Ascending aorta (tissue), 2 donors: ENCODE measurements at regions not wholly inside any gene's neighbourhood (a gene's known extent, or its start where the extent isn't known, plus 50 kb on each side); places are given as distances from the start of the nearest gene placed in this dataset.

Experiments
- DNase-seq, 2 donors: peaks; one replicate each; pipeline ENCODE4 v3.0.0-alpha.2; 2019; ENCODE audit warnings: low spot score in 2 of 2
- H3K27ac ChIP-seq, 2 donors: fragments of 200-600 bp; sonication (generic); one replicate each; pipeline ENCODE4 v1.5.1; 2016 to 2017; ENCODE audit warnings: mild to moderate bottlenecking in 1 of 2
- H3K27me3 ChIP-seq: fragments of 200-600 bp; sonication (generic); one replicate; pipeline ENCODE4 v1.5.1; 2017
- H3K36me3 ChIP-seq, 2 donors: fragments of 200-600 bp; sonication (generic); one replicate each; pipeline ENCODE4 v1.5.1; 2016
- H3K4me1 ChIP-seq, 2 donors: fragments of 200-600 bp; sonication (generic); one replicate each; pipeline ENCODE4 v1.5.1; 2016 to 2017; ENCODE audit warnings: mild to moderate bottlenecking in 1 of 2
- H3K4me3 ChIP-seq, 2 donors: fragments of 200-600 bp; sonication (generic); one replicate each; pipeline ENCODE4 v1.5.1; 2016 to 2017; ENCODE audit warnings: mild to moderate bottlenecking in 1 of 2
- H3K9me3 ChIP-seq, 2 donors: fragments of 200-600 bp; sonication (generic); one replicate each; pipeline ENCODE4 v1.5.1; 2016
- CTCF ChIP-seq, 3 experiments: fragments of 200-600 bp in 2 of 3; fragments of 450-650 bp in 1 of 3; sonication (generic) in 2 of 3; IDR thresholded peaks; one replicate each; pipeline ENCODE4 v1.5.1; 2016 to 2019; ENCODE audit warnings: antibody characterized with exemption in 3 of 3, mild to moderate bottlenecking in 1 of 3, moderate library complexity in 1 of 3
- intact Hi-C: fragments of 100-400 bp; cut with DNase I; formaldehyde crosslinking; loops from one replicate; pipeline ENCODE4 v1.15.1; 2023

GRCh38 chr4:95998311-95998710 is 158.4 kb downstream of the PDHA2 start:
- DNase-seq, result no peak
- H3K27me3 ChIP-seq, result no peaks in the 10 kb centered on the region
- H3K36me3 ChIP-seq, result no peaks in the 10 kb centered on the region
- TF ChIP-seq CTCF (IDR thresholded peaks at IDR 0.05), result no peak
- no peak overlapping the region for H3K4me3 ChIP-seq
- H3K4me1 ChIP-seq, result no peaks in the 10 kb centered on the region
- H3K27ac ChIP-seq, result no peak overlapping the region
- H3K9me3 ChIP-seq, result no peaks in the 10 kb centered on the region
- intact Hi-C loops, result no loop called here

GRCh38 chr4:96003951-96004740 is 164.3 kb downstream of the PDHA2 start:
- Histone ChIP-seq H3K4me1 (no peaks in the 10 kb centered on the region), H3K27me3 (no peaks in the 10 kb centered on the region), H3K9me3 (no peaks in the 10 kb centered on the region), H3K4me3 (no peak overlapping the region), H3K27ac (no peak overlapping the region), H3K36me3 (no peaks in the 10 kb centered on the region)
- intact Hi-C loops, result no loop called here
- DNase-seq, result no peak
- TF ChIP-seq CTCF (IDR thresholded peaks at IDR 0.05), result no peak

GRCh38 chr4:96009427-96010119 is 169.7 kb downstream of the PDHA2 start:
- no peak overlapping the region for H3K4me3 ChIP-seq
- TF ChIP-seq CTCF (IDR thresholded peaks at IDR 0.05), result no peak
- H3K4me1 ChIP-seq, result no peaks in the 10 kb centered on the region
- H3K36me3 ChIP-seq, result no peaks in the 10 kb centered on the region
- no peaks in the 10 kb centered on the region for H3K27me3 ChIP-seq
- no peak overlapping the region for H3K27ac ChIP-seq
- no peak for DNase-seq
- intact Hi-C loops, result no loop called here
- H3K9me3 ChIP-seq, result no peaks in the 10 kb centered on the region

GRCh38 chr4:96012687-96013086 is 172.8 kb downstream of the PDHA2 start:
- Histone ChIP-seq H3K36me3 (no peaks in the 10 kb centered on the region), H3K4me3 (no peak overlapping the region), H3K4me1 (no peaks in the 10 kb centered on the region), H3K27me3 (no peaks in the 10 kb centered on the region), H3K27ac (no peak overlapping the region), H3K9me3 (no peaks in the 10 kb centered on the region)
- intact Hi-C loops, result no loop called here
- no peak for TF ChIP-seq CTCF (IDR thresholded peaks at IDR 0.05)
- no peak for DNase-seq

- intact Hi-C loops, result no loop called here
- no peak for DNase-seq
- Histone ChIP-seq H3K4me3 (no peak overlapping the region), H3K9me3 (no peaks in the 10 kb centered on the region), H3K4me1 (no peaks in the 10 kb centered on the region), H3K36me3 (no peaks in the 10 kb centered on the region), H3K27me3 (no peaks in the 10 kb centered on the region), H3K27ac (no peak overlapping the region)
- no peak for TF ChIP-seq CTCF (IDR thresholded peaks at IDR 0.05)
These were observed 176.9 kb downstream of the PDHA2 start for GRCh38 chr4:96016634-96017299.
